ENCODE measurements at regions not wholly inside any gene's neighbourhood (a gene's known extent, or its start where the extent isn't known, plus 50 kb on each side); places are given as distances from the start of the nearest gene placed in this dataset.

DNA sequence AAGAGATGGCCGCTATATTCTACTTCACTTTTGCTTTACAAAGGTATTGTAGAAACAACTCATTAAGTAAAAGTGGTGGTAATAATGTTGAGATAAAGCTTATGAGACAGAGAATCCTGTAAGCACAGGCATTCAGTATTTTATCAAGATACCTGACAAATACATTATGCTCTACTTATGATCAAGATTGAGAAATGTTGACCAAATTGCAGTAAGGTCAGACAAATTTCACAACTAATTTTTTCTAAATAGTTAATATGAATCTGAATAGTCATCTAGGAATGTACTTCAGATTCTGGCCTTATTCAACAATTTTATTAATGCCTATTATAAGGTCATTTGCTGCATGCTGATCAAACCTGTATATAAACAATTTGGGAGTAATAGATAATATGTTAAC lies 95.1 kb upstream of the MBNL1 start:
- TF ChIP-seq, protein P1, sequence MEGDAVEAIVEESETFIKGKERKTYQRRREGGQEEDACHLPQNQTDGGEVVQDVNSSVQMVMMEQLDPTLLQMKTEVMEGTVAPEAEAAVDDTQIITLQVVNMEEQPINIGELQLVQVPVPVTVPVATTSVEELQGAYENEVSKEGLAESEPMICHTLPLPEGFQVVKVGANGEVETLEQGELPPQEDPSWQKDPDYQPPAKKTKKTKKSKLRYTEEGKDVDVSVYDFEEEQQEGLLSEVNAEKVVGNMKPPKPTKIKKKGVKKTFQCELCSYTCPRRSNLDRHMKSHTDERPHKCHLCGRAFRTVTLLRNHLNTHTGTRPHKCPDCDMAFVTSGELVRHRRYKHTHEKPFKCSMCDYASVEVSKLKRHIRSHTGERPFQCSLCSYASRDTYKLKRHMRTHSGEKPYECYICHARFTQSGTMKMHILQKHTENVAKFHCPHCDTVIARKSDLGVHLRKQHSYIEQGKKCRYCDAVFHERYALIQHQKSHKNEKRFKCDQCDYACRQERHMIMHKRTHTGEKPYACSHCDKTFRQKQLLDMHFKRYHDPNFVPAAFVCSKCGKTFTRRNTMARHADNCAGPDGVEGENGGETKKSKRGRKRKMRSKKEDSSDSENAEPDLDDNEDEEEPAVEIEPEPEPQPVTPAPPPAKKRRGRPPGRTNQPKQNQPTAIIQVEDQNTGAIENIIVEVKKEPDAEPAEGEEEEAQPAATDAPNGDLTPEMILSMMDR (IDR thresholded peaks at IDR 0.05; ENCODE audit: low read depth, low read length, poor library complexity, severe bottlenecking), result no peak
- no peak for TF ChIP-seq EZH2phosphoT487 (IDR thresholded peaks at IDR 0.05; ENCODE audit: borderline replicate concordance, low read length)
